ENCODE measurements at regions not wholly inside any gene's neighbourhood (a gene's known extent, or its start where the extent isn't known, plus 50 kb on each side); places are given as distances from the start of the nearest gene placed in this dataset.

DNA sequence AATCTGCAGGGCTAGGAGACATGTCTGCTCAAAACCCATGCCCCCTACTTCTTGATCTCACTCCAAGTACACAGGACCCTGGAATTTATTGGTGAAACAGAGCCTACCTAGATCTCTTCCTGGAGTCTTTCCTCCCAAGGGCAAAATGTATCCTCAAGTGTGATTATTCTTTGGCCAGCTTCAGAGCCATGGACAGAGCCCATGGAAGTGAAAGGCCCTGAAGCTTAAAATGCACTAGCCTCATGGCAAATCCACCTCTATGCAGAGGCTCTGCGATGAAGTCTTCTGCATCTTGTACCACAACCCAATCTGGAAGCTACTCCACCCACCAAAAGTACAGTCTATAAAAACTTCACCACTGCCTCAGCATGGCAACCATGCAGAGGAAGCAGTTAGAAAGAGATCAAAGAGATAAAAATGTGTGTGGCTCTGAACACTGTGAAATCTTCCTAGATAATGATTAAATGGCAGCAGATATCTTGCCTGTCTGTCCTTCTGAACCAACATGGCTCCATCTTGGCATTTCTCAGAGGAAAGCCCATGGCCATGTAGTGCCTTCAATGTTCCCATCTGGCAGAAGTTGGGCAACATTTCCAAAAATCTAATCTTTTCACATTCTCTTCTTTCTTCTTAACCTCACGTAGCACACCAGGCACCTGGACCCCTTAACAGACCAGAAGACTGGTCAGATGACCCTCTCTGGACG is 142.9 kb upstream of the KLF7 start:
- no peak for DNase-seq
- H3K36me3 ChIP-seq (replicated peaks in 1 of 2; ENCODE audit: control insufficient read depth in 1 of 2, insufficient read depth in 2 of 2, low read length in 2 of 2): no peaks in the 10 kb centered on the region
- no peak overlapping the region for H3K4me3 Mint-ChIP-seq

DNA sequence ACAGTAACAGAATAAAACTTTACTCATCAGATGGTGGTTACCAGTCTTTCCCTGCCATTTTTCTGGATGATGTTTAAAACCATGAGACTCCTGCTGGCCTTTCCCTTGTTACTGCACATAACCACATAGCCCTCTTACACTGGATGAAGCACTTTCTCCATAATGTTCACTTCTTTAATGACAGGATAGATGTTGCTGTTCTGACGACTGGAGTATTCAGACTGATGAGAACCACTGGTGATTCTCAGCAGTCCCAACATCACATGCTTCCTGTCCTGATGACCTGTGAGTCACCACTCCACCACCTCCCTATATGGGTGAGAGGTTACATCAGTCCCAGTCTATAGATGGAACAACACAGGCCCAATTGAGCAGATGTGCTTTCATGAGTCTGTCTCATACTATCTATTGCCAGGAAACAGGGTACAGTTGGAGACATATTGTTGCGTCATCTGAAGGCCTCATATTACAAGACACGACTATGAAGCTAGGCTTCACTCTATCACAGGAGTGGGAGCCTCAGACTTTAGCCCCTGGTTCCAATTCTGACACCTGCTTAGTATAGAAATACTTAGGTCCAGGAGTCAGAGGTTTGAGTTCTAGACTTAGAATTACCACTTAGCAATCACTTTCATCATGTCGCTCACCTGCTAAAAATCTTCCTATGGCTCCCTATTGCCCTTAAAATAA is 145.7 kb upstream of the KLF7 start:
- Histone ChIP-seq H3K4me3 (replicated peaks in 1 of 3; ENCODE audit: low read depth in 2 of 3, low read length in 3 of 3) (no peak overlapping the region), H3K79me2 (ENCODE audit: insufficient read depth, low read length) (no peaks in the 10 kb centered on the region), H3K9ac (ENCODE audit: insufficient read depth, low read length, poor library complexity, severe bottlenecking) (no peak overlapping the region), H4K20me1 (ENCODE audit: insufficient read depth, low read length) (no peaks in the 10 kb centered on the region), H3K36me3 (replicated peaks in 1 of 2; ENCODE audit: control insufficient read depth in 1 of 2, insufficient read depth in 2 of 2, low read length in 2 of 2) (no peaks in the 10 kb centered on the region), H3K27me3 (ENCODE audit: control insufficient read depth in 2 of 2, insufficient read depth in 2 of 2, low read length in 2 of 2) (no peaks in the 10 kb centered on the region), H3K9me3 (replicated peaks in 1 of 2; ENCODE audit: control insufficient read depth in 1 of 2, insufficient read depth in 1 of 2, low read length in 2 of 2) (no peaks in the 10 kb centered on the region), H3K27ac (ENCODE audit: low read depth in 1 of 2, low read length in 2 of 2) (peak overlapping the region; percentile 24 to 85), H2AFZ (ENCODE audit: insufficient read depth, low read depth, low read length, poor library complexity, severe bottlenecking) (no peak overlapping the region), H3K4me1 (ENCODE audit: control insufficient read depth in 1 of 2, insufficient read depth in 2 of 2, low read length in 2 of 2) (peaks cover 17 to 19% of the 10 kb centered on the region in 2 donors), H3K4me2 (replicated peaks; ENCODE audit: extremely low read depth, low read length, poor library complexity, severe bottlenecking) (no peak overlapping the region)
- intact Hi-C loops (cut with micrococcal nuclease): loop anchor here in 1 of 2 donors (10.0 kb wide), 1 partner anchor 147 kb away; the partner anchor contains the start of gene KLF7
- Mint-ChIP-seq H3K27me3 (ENCODE audit: low read depth in 3 of 3) (peaks cover 0 to 5% (median 1%) of the 10 kb centered on the region in 3 donors), H3K4me1 (peaks cover 25% of the 10 kb centered on the region), H3K4me3 (no peak overlapping the region), H3K36me3 (no peaks in the 10 kb centered on the region), H3K27ac (peak overlapping the region; percentile 90 to 96 (median 94)), H3K9me3 (peaks cover 0 to 2% (median 0%) of the 10 kb centered on the region in 7 donors)
- no CpG with 5 or more reads among the region's 4 CpGs for WGBS (ENCODE audit: insufficient coverage)
- DNase-seq: peak; percentile 96 to 99 (median 99)
- TF ChIP-seq, protein P1, sequence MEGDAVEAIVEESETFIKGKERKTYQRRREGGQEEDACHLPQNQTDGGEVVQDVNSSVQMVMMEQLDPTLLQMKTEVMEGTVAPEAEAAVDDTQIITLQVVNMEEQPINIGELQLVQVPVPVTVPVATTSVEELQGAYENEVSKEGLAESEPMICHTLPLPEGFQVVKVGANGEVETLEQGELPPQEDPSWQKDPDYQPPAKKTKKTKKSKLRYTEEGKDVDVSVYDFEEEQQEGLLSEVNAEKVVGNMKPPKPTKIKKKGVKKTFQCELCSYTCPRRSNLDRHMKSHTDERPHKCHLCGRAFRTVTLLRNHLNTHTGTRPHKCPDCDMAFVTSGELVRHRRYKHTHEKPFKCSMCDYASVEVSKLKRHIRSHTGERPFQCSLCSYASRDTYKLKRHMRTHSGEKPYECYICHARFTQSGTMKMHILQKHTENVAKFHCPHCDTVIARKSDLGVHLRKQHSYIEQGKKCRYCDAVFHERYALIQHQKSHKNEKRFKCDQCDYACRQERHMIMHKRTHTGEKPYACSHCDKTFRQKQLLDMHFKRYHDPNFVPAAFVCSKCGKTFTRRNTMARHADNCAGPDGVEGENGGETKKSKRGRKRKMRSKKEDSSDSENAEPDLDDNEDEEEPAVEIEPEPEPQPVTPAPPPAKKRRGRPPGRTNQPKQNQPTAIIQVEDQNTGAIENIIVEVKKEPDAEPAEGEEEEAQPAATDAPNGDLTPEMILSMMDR (IDR thresholded peaks at IDR 0.05): peak; percentile 57

More for the DNA sequence above, 142.9 kb upstream of the KLF7 start:
- H3K9me3 ChIP-seq (replicated peaks in 1 of 2; ENCODE audit: control insufficient read depth in 1 of 2, insufficient read depth in 1 of 2, low read length in 2 of 2): no peaks in the 10 kb centered on the region
- 80% methylated on average over 1 of the region's 3 CpGs for WGBS (ENCODE audit: insufficient coverage)
- H3K27ac Mint-ChIP-seq: peak overlapping the region in 1 of 7 donors; percentile 36
- H3K27me3 Mint-ChIP-seq (ENCODE audit: low read depth in 3 of 3): peaks cover 0 to 5% (median 3%) of the 10 kb centered on the region in 3 donors
- H3K4me1 Mint-ChIP-seq: peaks cover 25% of the 10 kb centered on the region
- H3K9me3 Mint-ChIP-seq: peaks cover 0 to 4% (median 1%) of the 10 kb centered on the region in 7 donors
- H3K4me2 ChIP-seq (replicated peaks; ENCODE audit: extremely low read depth, low read length, poor library complexity, severe bottlenecking): no peak overlapping the region
- H3K4me3 ChIP-seq (replicated peaks in 1 of 3; ENCODE audit: low read depth in 2 of 3, low read length in 3 of 3): no peak overlapping the region
- intact Hi-C loops (cut with micrococcal nuclease): no loop called here
- TF ChIP-seq, protein P1 (IDR thresholded peaks at IDR 0.05): no peak
- no peaks in the 10 kb centered on the region for H4K20me1 ChIP-seq (ENCODE audit: insufficient read depth, low read length)
- no peak overlapping the region for H3K27ac ChIP-seq (ENCODE audit: low read depth in 1 of 2, low read length in 2 of 2)
- peaks cover 17 to 19% of the 10 kb centered on the region in 2 donors for H3K4me1 ChIP-seq (ENCODE audit: control insufficient read depth in 1 of 2, insufficient read depth in 2 of 2, low read length in 2 of 2)
- H2AFZ ChIP-seq (ENCODE audit: insufficient read depth, low read depth, low read length, poor library complexity, severe bottlenecking): no peak overlapping the region
- H3K79me2 ChIP-seq (ENCODE audit: insufficient read depth, low read length): no peaks in the 10 kb centered on the region
- H3K9ac ChIP-seq (ENCODE audit: insufficient read depth, low read length, poor library complexity, severe bottlenecking): no peak overlapping the region
- no peaks in the 10 kb centered on the region for H3K27me3 ChIP-seq (ENCODE audit: control insufficient read depth in 2 of 2, insufficient read depth in 2 of 2, low read length in 2 of 2)
- H3K36me3 Mint-ChIP-seq: no peaks in the 10 kb centered on the region
